Activated CD4-positive, alpha-beta T cell treated with anti-CD3 and anti-CD28 coated beads, Interleukin-2, amount 50 U/mL, for 4 hours (primary cell): ENCODE measurements at regions not wholly inside any gene's neighbourhood (a gene's known extent, or its start where the extent isn't known, plus 50 kb on each side); places are given as distances from the start of the nearest gene placed in this dataset.

ENCODE experiments used
- DNase-seq, 2 experiments: peaks; one replicate each; pipeline ENCODE4 v3.0.0-alpha.2; 2020

GRCh38 chr5:56585999-56586691 is 229.2 kb upstream of the MAP3K1 start:
- DNase-seq: no peak

- no peak for DNase-seq
Observed at GRCh38 chr5:56585461-56585860, 229.9 kb upstream of the MAP3K1 start.

GRCh38 chr5:56581426-56581825 is 233.9 kb upstream of the MAP3K1 start:
- DNase-seq: no peak

GRCh38 chr5:56580864-56581263 is 234.5 kb upstream of the MAP3K1 start:
- no peak for DNase-seq

GRCh38 chr5:56575821-56576220 is 239.5 kb upstream of the MAP3K1 start:
- no peak for DNase-seq

GRCh38 chr5:56574778-56575177 is 240.6 kb upstream of the MAP3K1 start:
- DNase-seq: no peak

- no peak for DNase-seq
Observed at GRCh38 chr5:56569566-56569965, 245.8 kb upstream of the MAP3K1 start.

GRCh38 chr5:56569076-56569475 is 246.3 kb upstream of the MAP3K1 start:
- no peak for DNase-seq

- DNase-seq: no peak
Observed at GRCh38 chr5:56567278-56567677, 248.1 kb upstream of the MAP3K1 start.

GRCh38 chr5:56566374-56567249 is 248.7 kb upstream of the MAP3K1 start:
- DNase-seq: no peak

GRCh38 chr5:56565644-56566043 is 249.7 kb upstream of the MAP3K1 start:
- DNase-seq: no peak

- no peak for DNase-seq
Observed at GRCh38 chr5:56565283-56565615, 250.1 kb upstream of the MAP3K1 start.

- DNase-seq: no peak
Observed at GRCh38 chr5:56564541-56565282, 250.6 kb upstream of the MAP3K1 start.

GRCh38 chr5:56561455-56561854 is 253.9 kb upstream of the MAP3K1 start:
- no peak for DNase-seq

- DNase-seq: no peak
Observed at GRCh38 chr5:56558131-56558745, 257.1 kb upstream of the MAP3K1 start.

GRCh38 chr5:56557198-56557597 is 258.2 kb upstream of the MAP3K1 start:
- no peak for DNase-seq

- no peak for DNase-seq
Observed at GRCh38 chr5:56552612-56553268, 262.6 kb upstream of the MAP3K1 start.

- no peak for DNase-seq
Observed at GRCh38 chr5:56550227-56550626, 265.1 kb upstream of the MAP3K1 start.

GRCh38 chr5:56549096-56549886 is 266.1 kb upstream of the MAP3K1 start:
- no peak for DNase-seq

- DNase-seq: no peak
Observed at GRCh38 chr5:56545016-56545415, 270.3 kb upstream of the MAP3K1 start.

- DNase-seq: no peak
Observed at GRCh38 chr5:56543441-56544388, 271.6 kb upstream of the MAP3K1 start.
